Stomach (tissue), 8 donors: ENCODE measurements at regions not wholly inside any gene's neighbourhood (a gene's known extent, or its start where the extent isn't known, plus 50 kb on each side); places are given as distances from the start of the nearest gene placed in this dataset.

Experiments used
- DNase-seq, 2 donors: peaks; one replicate each; pipeline versions ENCODE4 v3.0.0 to v3.0.0-alpha.2; 2013 to 2019
- H3K27ac ChIP-seq, 5 donors: fragments of 200-600 bp in 4 of 5; sonication (generic) in 4 of 5; one replicate each; pipeline ENCODE4 v1.5.1; 2013 to 2019; ENCODE audit warnings: mild to moderate bottlenecking in 1 of 5, moderate library complexity in 1 of 5
- H3K27me3 ChIP-seq, 3 donors: fragments of 200-600 bp; sonication (generic); one replicate each; pipeline ENCODE4 v1.5.1; 2017 to 2019; ENCODE audit warnings: mixed run types in 1 of 3
- H3K36me3 ChIP-seq, 4 donors: fragments of 200-600 bp; sonication (generic); 1 replicate in 3 of 4; 2 replicates in 1 of 4; pipeline ENCODE4 v1.5.1; 2016 to 2019
- H3K4me1 ChIP-seq, 4 donors: fragments of 200-600 bp; sonication (generic); one replicate each; pipeline ENCODE4 v1.5.1; 2016 to 2019
- H3K4me3 ChIP-seq, 4 donors: fragments of 200-600 bp; sonication (generic) in 3 of 4; one replicate each; pipeline ENCODE4 v1.5.1; 2016 to 2019; ENCODE audit warnings: mild to moderate bottlenecking in 1 of 4
- H3K9me3 ChIP-seq, 4 donors: fragments of 200-600 bp; sonication (generic); one replicate each; pipeline ENCODE4 v1.5.1; 2016 to 2019
- CTCF ChIP-seq, 7 experiments: fragments of 450-650 bp in 4 of 7; fragments of 200-600 bp in 3 of 7; sonication (generic) in 3 of 7; IDR thresholded peaks; one replicate each; pipeline ENCODE4 v1.5.1; 2016 to 2019; ENCODE audit warnings: antibody characterized with exemption in 7 of 7, control low read depth in 2 of 7, mild to moderate bottlenecking in 1 of 7
- EP300 ChIP-seq: sonication (generic); formaldehyde crosslinking; IDR thresholded peaks from one replicate; pipeline ENCODE4 v1.6.1; 2017; ENCODE audit warnings: antibody characterized with exemption
- POLR2A ChIP-seq, 4 donors: fragments of 450-650 bp; IDR thresholded peaks; one replicate each; pipeline ENCODE4 v1.6.1; 2016; ENCODE audit warnings: antibody characterized with exemption in 4 of 4, control low read depth in 2 of 4, mild to moderate bottlenecking in 1 of 4, moderate library complexity in 1 of 4
- POLR2AphosphoS5 ChIP-seq, 3 donors: sonication (generic); formaldehyde crosslinking; IDR thresholded peaks; one replicate each; pipeline ENCODE4 v1.6.1; 2016; ENCODE audit warnings: antibody characterized with exemption in 3 of 3
- whole genome bisulfite sequencing, 5 donors: extraction: QIAGEN DNeasy Blood & Tissue Kit in 3 of 5; methylation state at CpG; one replicate each; pipeline versions ENCODE4 v1.1.5 to v1.1.7; 2013 to 2018; 5-methylcytosine and 5-hydroxymethylcytosine counted together
- intact Hi-C: fragments of 100-400 bp; cut with DNase I; formaldehyde crosslinking; loops from one replicate; pipeline ENCODE4 v1.15.1; 2023; ENCODE audit warnings: low total_unique reads
- donor health status: healthy with polysubstance abuse.
- donor health status: Bipolar disorder and iron deficiency.
- donor health status: healthy.

DNA sequence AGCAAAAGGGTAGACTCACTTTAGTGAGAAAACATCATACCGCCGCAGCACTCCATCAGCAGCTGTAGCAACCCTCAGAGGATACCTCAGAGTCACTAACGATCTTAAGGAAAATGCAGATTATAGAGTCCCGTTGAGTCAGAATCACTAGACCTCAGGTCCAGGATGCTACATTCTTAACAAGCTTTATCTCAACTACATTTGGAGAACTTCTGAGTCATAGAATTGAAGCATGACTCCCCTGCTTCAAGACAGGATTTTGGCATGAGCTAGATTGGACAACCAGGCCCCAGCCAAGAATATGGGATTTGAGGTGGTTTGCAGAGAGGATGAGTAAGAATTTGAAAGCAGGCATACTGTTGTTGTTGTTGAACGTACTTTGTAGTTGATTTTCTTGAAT lies 118.9 kb upstream of the UBL3 start:
- intact Hi-C loops, result no loop called here
- no peaks in the 10 kb centered on the region for H3K9me3 ChIP-seq
- TF ChIP-seq POLR2AphosphoS5 (IDR thresholded peaks at IDR 0.05) (no peak), POLR2A (IDR thresholded peaks at IDR 0.05) (no peak), CTCF (IDR thresholded peaks at IDR 0.05) (no peak), EP300 (no peak)
- H3K4me3 ChIP-seq, result no peak overlapping the region
- no peak for DNase-seq
- H3K4me1 ChIP-seq, result no peaks in the 10 kb centered on the region
- H3K27me3 ChIP-seq, result no peaks in the 10 kb centered on the region
- no peaks in the 10 kb centered on the region for H3K36me3 ChIP-seq
- no peak overlapping the region for H3K27ac ChIP-seq
- WGBS, 5 donors, result 91 to 95% (median 94%) methylated on average over 5 of the region's 5 CpGs

GRCh38 chr13:29964181-29964845 lies 113.9 kb upstream of the UBL3 start:
- DNase-seq, result no peak
- no peak overlapping the region for H3K27ac ChIP-seq
- no peaks in the 10 kb centered on the region for H3K36me3 ChIP-seq
- no peak overlapping the region for H3K4me3 ChIP-seq
- intact Hi-C loops, result no loop called here
- 86 to 94% (median 89%) methylated on average over 10 of the region's 10 CpGs for WGBS, 5 donors
- TF ChIP-seq POLR2A (IDR thresholded peaks at IDR 0.05) (no peak), EP300 (no peak), CTCF (IDR thresholded peaks at IDR 0.05) (no peak)
- no peaks in the 10 kb centered on the region for H3K4me1 ChIP-seq
- H3K27me3 ChIP-seq, result no peaks in the 10 kb centered on the region
- H3K9me3 ChIP-seq, result no peaks in the 10 kb centered on the region

DNA sequence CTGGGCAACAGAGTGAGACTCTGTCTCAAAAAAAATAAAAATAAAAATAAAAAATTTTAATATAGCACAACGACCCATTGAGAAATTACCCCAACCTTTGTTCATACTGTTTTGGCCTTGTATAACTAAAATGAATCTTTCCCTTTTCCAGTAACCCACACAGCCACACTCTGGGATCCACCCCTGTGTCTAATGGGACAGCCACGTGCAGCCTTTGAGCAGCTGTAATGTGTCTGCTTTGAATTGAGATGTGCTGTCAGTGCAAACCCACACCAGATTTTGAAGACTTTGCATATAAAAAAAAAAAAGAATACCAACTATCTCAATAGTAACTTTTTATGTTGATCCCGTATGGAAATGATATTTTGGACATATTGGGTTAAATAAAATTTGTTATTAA lies 112.7 kb upstream of the UBL3 start:
- no peaks in the 10 kb centered on the region for H3K4me1 ChIP-seq
- no peaks in the 10 kb centered on the region for H3K9me3 ChIP-seq
- no peaks in the 10 kb centered on the region for H3K27me3 ChIP-seq
- WGBS, 5 donors, result 64 to 88% (median 80%) methylated on average over 3 of the region's 3 CpGs
- H3K27ac ChIP-seq, result no peak overlapping the region
- no peaks in the 10 kb centered on the region for H3K36me3 ChIP-seq
- no peak overlapping the region for H3K4me3 ChIP-seq
- intact Hi-C loops, result no loop called here
- no peak for TF ChIP-seq POLR2AphosphoS5 (IDR thresholded peaks at IDR 0.05)
- no peak for TF ChIP-seq POLR2A (IDR thresholded peaks at IDR 0.05)
- TF ChIP-seq CTCF (IDR thresholded peaks at IDR 0.05), result no peak
- no peak for DNase-seq

DNA sequence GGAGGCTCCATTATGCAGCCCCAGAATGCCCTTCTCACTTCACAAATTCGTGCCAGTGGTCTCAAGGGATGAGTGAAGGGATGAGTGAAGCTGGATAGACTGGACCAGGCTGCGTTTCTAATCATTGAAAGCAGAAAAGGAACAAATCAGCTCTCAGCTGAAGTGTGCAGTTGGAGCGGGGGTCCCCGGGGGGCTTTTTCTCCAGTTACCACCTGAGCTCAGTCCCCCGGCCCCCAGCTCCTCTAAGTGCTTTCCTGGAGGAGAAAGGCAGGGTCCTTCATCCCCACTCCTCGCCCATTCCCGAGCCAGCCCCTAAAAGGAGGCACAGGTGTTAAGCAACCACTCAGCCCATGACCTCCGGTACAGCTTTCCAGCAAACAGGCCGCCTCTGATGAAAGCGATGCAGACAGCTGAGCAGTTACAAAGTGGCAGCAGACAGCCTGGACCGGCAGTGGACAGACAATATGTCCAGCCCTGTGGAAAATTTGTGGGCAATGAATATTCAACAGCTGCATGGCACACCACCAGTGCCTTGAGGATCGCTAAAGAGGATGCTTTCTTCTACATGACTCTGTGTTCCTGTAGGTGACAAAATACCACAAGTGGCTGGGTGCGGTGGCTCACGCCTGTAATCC lies 110.7 kb upstream of the UBL3 start:
- no peak for TF ChIP-seq POLR2A (IDR thresholded peaks at IDR 0.05)
- no peak for TF ChIP-seq CTCF (IDR thresholded peaks at IDR 0.05)
- TF ChIP-seq EP300, result no peak
- no peak for TF ChIP-seq POLR2AphosphoS5 (IDR thresholded peaks at IDR 0.05)
- no peak overlapping the region for H3K4me3 ChIP-seq
- H3K4me1 ChIP-seq, result peaks cover 0 to 7% (median 0%) of the 10 kb centered on the region in 4 donors
- H3K36me3 ChIP-seq, result no peaks in the 10 kb centered on the region
- WGBS, 5 donors, result 86 to 91% (median 87%) methylated on average over 11 to 14 of the region's 14 CpGs
- no peak for DNase-seq
- intact Hi-C loops, result no loop called here
- H3K27ac ChIP-seq, result no peak overlapping the region
- no peaks in the 10 kb centered on the region for H3K27me3 ChIP-seq
- H3K9me3 ChIP-seq, result no peaks in the 10 kb centered on the region
